Embryonic facial prominence (tissue), 1 donor: ENCODE measurements at regions not wholly inside any gene's neighbourhood (a gene's known extent, or its start where the extent isn't known, plus 50 kb on each side); places are given as distances from the start of the nearest gene placed in this dataset.

Experiments
- DNase-seq: peaks from one replicate; pipeline ENCODE4 v3.0.0-alpha.2; 2016; ENCODE audit errors: extremely low spot score

DNA sequence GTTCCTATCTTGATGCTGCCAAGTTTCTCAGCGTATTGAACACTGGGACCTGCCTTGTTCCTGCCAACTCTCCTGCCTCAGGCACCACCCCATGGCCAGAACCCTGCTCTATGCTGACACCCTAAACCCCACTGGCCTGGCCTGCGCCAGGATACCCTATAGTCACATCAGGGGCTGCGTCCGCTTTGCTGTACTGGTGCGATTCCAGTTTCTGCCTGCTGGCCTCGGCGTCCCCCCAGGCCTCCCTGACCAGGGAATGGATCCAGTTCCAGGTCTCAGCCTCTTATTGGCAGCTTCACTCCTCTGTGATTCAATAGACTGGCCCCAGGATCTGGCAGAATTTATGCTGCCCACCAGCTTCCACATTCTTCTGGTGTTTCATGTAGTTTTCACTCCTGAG lies 55.0 kb downstream of the GPR6 start:
- no peak for DNase-seq

DNA sequence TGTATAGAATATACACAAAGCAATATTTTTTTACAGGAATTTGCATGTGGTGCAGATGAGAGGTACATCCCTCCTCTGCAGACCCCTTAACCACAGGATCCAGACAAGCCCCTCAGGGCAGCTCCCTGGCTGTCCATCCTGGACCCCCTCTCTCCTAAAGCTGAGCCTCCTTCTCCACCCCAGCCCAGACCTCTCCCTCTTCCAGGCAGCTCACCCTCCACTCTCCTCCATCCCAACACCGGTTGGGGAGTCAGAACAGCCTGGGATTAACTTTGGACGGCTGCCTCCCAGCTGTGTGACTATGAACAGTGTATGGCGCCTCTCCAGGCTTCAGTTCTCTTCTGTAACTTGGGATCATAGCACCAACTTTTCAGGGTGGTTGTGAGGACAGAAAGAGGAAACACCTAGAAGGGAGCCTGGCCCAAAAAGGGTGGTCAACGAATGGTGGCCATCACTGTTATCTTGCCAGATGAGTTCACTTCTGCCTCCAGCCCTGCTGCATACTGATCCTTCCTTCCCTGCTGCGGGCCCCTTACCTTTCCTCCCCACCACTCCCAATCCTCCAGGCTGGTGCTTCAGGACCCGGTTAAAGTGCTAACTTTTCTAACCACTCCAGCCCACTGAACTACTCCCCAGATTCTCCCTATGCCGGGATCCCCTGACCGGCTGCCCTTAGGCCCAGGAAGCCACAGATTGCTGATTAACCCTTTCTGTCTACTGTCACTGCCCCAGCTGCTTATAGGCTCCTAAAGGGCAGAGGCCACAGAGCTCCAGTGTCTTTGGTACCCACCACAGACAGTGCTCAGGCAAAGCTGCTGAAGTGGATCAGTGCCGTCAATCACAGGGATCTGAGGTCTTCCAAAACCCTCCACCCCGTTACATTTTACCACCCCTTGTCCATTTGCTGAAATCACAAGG lies 55.9 kb downstream of the GPR6 start:
- no peak for DNase-seq

DNA sequence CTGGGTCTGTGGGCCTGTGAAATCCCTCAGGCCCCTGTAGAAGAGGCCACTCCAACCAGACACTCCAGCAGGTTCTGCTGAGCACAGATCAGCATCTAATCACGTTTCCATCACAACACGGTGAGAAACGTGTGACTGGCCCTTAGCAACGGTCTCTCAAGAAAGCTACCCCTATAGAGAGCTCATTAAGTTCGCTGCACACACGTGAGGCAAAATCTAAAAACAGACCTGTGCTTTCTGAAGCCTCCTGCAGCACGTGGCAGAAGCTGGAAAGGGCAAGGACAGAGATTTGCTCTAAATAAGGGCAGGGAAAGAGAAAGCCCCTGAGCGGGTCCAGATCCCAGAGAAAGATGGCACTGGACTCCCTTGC lies 56.5 kb downstream of the GPR6 start:
- DNase-seq: no peak

DNA sequence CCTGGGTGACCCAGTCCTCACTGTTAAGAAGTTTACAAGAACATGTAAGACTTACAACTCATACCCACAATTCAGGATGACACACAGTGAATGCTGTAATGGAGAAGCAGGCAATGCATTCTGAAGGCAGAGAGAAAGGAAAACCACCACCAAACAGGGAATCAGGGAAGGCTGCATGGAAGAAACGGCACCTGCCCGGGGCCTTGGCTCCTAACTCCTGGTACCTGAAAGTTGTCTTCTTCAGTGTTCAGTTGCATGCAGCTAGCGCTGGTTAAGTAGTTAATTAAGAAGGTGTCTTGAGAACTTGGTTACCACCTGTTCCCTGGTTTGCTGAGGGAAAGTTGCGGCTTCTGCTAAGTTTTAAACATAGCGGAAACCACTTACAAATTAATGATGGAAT lies 57.2 kb downstream of the GPR6 start:
- DNase-seq: no peak

DNA sequence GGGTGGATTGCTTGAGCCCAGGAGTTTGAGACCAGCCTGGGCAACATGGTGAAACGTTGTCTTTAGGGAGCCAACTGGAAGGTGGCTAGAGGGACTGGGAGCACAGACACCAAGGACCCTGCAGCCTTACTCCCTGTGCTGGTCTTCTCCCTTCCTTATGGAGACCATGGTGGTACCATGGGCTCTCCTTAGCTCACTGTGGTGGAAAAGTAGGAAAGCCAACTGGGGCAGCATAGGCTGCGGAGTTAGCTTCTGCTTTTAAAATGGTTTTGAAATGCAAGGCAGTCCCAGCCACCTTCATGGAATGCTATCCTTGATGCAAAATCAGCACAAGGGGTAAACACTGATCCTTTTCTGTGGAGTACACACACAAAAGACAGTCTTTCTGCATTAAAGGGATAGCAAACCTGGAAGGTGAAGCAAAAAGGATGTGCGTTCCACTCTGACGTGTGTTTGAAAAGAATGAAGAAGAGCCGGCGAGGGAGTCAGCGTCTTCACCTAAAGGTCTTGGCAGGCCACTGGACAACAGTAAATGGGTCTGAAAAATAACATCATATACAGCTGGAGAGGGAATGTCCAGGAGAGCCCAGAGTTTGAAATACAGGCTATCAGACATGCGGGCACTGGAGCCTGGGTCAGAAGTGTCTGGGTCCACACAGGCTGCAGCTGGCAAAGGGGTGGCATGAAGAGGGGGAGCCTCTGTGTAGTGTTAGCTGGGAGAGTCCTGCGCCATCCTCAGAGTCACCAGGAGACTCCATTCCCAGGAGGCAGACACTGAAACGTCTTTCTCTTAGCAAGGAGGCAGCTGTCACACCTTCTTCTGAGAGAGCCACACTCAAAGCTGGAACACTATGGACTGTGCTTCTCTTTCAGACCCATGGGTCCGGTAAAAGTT lies 58.5 kb downstream of the GPR6 start:
- no peak for DNase-seq

DNA sequence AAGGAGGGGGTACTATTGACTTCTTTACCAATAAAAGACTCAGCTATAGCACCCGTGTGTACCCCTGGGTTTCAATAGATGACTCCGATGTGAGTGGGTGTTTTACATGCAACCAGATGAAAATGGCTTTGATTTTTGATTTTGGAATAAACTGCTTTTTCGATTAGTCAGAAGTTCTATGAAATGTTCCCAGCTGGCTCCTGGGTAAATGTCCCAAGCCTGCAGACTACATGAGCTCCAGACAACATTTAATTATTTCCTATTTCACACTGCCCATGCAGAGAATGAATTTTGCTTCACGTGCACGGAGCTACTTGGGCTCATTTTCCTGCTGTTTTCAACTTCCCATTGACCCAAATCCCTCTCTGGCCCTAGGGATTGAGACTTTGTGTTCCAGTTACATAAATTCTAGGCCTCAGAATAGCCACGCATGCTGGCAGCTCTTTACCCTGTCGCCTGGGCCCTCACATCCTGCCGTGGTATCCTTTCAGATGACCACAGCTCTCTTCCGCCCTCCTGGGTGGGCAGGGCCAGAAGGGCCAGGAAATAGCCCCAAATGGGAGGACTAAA lies 59.7 kb downstream of the GPR6 start:
- DNase-seq: no peak

DNA sequence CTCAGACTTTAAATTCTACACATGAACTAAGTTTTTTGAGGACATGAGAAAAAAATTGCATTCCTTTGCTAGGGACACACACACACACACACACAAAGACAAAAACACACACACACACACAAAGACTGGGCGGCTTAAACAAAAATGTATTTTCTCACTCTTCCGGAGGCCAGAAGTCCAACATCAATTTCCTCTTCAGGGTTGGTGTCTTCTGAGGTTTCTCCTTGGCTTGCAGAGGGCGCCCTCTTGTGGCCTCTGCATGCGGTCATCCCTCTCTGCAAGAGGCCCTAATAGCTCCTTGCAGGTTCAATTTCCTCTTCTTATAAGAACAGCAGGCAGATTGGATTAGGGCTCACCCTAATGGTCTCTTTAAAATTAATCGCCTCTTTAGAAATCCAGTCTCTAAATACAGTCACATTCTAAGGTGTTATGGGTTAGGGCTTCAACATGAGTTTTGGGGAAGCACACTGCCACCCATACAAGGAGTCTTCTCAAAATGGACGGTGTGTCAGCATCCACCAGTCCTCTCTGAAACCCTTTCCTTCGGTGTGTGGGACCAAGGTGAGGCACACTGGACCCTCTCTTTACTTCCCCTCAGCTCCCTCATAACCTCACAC lies 61.4 kb downstream of the GPR6 start:
- peak; percentile 58 for DNase-seq

DNA sequence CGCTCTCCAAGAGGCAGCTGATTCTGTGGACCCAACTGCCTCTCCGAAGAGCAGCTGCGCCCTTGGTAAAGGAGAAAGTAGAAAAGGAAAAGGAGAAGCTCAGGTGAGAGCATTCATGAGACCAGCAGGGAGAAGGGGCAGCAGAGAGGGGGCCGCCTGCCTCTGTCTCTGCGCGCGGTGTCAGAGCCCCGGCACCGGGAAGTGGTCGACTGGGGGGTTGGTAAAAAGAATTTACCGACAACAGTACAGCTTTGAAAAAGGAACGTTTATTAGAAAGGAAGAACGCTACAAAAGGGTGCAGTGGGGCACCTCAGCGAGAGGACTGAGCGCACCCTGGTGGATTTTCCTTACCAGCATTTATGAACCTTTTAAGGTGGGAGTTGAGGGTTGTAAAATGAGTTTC lies 61.9 kb downstream of the GPR6 start:
- peak; percentile 34 for DNase-seq

DNA sequence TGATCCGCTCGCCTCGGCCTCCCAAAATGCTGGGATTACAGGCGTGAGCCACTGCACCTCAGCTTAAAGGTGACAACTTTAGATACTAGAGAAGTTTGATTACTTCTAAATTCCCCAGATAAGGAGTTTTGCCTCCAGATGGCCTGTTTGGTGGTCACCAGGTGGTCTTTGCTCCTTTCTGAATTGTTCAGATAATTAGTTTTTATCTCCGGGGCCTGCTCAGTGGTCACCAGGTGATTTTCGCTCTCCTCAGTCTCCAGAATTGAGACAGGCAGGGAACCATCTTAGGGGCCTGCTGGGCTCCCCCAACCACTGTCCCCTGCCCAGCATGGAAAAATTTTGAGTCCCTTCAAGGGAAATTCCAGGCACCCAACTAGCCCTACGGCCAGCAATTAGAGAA lies 62.6 kb downstream of the GPR6 start:
- DNase-seq: no peak

DNA sequence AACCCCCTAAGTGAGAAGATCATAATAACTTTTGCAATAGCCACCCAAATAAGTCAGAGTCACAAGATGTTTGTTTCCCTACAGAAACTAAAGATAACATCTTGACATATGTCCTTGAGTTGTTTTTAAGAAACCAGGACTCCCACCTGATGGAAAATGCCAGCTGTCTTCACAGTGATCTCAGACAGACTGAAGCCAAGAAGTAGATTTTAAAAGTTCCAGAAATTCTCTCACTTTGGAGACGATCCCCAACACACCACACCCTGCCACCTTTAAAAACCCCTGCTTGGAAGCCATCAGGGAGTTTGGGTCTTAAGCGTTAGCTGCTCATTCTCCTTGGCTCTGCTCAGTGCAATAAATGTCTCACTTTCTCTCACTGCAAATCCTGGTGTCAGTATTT lies 63.0 kb downstream of the GPR6 start:
- DNase-seq: no peak

DNA sequence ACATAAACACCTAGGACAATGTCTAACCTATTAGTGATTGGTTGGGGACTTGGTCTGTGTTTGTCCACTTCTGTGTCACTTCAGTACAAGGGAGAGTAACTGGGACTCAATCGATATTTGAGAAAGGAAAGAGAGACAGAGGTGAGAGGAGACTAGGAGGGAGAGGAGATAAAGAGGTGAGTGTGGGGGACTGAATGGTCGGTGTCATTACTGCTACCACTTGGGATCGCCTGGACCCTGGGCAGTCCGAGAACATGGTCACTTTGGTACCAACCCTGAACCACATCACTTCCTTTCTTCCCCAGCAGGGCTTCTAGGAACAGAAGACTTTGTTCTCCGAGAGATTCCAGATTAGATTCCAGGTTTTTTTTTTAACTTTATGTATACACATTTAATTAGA lies 63.7 kb downstream of the GPR6 start:
- DNase-seq: no peak

DNA sequence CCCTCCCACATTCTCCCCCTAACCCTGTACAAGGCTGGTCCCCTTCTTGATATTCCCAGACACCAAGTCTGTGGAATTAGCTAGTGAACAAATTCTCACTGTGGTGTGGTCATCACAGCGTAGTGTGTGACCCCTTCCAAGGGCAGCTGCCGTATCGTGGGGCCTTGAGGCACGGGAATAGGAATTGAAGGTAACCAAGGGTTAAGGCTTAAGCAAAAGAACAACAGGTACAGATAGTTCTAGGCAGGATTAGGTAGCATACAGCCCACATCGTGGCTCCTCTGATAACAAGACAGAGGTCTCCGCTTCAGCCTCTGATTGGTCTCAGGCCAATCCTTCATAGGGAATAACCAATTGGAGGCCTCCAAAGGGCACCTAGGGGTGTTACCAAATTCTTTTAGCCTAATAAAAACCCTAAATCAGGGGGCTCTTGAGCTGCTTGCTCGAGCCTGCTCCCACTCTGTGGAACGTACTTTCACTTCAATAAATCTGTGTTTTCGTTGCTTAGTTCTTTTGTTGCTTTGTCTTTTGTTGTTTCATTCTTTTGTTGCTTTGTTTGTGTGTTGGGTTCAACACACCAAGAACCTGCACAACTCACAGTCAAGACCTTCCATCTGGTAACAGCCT lies 64.7 kb downstream of the GPR6 start:
- DNase-seq: no peak

DNA sequence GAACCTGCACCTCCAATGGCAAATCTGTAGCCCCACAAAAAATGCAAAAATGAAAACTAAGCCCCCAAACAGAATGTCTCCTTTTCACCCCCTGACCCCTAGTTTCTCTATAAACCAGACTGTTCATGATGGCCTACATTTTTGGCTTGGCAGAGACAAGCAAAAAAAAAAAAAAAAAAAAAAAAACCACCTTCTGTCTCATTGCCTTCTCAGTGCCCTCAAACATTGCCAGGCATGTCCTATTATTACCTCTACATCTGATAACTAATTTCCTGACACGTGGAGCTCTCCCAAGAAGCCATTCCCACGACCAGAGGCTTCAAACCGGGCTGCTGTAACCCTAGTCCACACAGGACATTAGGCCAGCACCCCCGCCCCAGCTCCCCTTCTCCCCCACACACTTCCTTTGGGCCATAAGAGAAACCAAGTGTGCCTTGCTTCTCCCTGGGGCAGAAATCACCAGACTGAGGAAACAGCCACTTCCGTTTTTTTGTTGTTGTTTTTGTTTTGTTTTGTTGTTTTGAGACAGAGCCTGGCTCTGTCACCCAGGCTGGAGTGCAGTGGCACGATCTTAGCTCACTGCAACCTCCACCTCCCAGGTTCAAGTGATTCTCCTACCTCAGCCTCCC lies 65.4 kb downstream of the GPR6 start:
- no peak for DNase-seq

DNA sequence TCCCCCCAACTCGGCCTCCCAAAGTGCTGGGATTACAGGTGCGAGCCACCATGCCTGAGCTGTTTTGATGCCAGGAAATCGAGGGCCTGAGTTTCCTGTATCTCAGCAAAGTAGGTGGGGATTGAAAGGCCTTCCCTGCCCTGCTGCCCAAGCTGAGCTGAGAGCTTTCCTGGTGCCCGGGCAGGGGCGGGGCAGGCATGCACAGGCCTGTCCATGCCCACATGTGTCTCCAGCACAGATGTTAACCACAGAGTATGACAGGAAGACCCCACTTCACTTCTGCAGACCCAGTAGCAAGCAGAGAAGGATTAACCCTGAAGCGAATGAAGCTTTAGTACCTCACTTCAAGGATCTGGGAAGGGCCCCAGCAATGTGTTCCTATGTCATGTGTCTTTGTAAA lies 66.0 kb downstream of the GPR6 start:
- no peak for DNase-seq

DNA sequence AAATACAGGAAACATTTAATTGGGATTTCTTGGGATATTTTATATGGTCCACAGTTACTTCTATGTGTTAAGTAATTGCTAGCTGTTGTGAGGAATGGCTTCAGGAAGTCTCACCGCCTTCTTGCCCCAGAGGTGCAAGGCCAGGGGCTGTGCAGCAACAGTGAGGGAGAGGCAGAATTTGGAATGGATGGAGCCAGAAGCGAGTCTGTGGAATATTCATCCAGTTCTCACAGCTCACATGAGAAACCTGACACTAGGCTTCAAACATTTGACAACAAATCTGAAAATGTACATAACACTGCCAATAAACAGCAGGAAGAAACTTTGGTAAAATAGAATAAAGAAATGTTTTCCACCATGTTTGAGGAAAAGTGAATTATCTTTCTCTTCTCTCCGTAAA lies 66.5 kb downstream of the GPR6 start:
- DNase-seq: no peak

DNA sequence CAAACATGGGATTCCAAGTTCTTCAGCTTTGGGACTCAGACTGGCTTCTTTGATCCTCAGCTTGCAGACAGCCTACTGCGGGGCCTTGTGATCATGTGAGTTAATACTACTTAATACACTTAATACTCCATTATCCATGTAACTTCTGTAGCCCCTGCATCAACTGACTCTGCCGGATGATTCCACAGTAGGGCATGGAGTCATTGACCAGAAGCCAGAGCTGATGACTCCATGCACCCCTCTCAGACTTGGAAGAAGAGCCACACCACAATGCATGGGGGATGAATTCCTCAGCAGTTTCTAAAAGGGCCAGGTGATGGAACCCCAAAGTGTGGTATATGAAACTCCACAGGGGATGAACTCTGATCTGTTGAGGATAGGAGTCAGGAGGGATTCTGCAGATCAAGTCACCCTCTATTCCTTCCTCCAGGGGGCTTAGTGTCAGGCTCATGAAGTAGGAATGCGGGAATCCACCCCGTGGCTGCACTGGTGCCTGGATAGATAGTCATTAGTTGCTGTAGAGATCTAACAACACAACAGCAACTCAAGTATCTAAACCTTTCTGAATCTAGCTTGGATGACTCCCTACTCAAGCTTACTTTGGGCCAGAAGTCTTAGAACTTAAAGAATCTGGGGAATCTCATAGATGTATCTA lies 70.2 kb downstream of the GPR6 start:
- DNase-seq: no peak

DNA sequence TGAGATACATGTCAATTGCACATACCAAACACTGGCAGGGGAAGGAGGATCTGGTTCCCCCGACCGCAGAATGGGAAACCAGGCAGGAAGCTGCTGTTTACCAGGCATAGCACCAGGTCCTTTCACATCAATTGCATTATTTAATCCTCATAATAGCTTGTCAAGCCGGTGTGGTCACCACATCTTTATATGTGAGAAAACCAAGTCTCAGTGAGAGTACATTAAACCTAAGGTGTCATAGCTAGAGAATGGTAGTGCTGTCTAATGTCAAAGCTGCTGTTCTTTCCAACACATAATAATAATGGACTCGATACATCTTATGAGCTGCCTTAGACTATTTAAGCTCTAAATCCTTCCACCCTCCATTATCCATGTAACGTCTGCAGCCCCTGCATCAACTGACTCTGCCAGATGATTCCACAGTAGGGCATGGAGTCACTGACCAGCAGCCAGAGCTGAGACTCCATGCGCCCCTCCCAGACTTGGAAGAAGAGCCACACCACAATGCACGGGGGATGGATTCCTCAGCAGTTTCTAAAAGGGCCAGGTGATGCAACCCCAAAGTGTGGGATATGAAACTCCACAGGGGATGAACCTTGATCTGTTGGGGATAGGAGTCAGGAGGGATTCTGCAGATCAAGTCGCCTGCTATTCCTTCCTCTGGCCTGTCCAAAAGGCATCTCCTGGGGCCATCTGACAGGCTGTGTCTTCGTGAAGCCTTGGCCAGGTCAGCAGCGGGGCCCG lies 71.8 kb downstream of the GPR6 start:
- DNase-seq: no peak
